Fibroblast of lung (primary cell): ENCODE measurements at regions not wholly inside any gene's neighbourhood (a gene's known extent, or its start where the extent isn't known, plus 50 kb on each side); places are given as distances from the start of the nearest gene placed in this dataset.
A peak's percentile ranks its signal among the peaks of the same experiment; 100 is the strongest.

ENCODE experiments used
- DNase-seq, 2 donors: peaks; one replicate each; pipeline versions ENCODE4 v3.0.0 to v3.0.0-alpha.2; 2010; ENCODE audit warnings: low read depth in 2 of 2
- H2AFZ ChIP-seq: 2 replicates; pipeline ENCODE4 v1.5.1; 2012; ENCODE audit warnings: low read length, control low read depth, inconsistent platforms
- H3K27ac ChIP-seq: 2 replicates; pipeline ENCODE4 v1.5.1; 2011; ENCODE audit warnings: low read length, control low read depth; ENCODE audit not compliant: insufficient read depth
- H3K27me3 ChIP-seq: 2 replicates; pipeline ENCODE4 v1.5.1; 2011; ENCODE audit warnings: mild to moderate bottlenecking, low read length; ENCODE audit not compliant: control insufficient read depth, insufficient read depth
- H3K36me3 ChIP-seq: 2 replicates; pipeline ENCODE4 v1.5.1; 2011; ENCODE audit warnings: low read length; ENCODE audit not compliant: control insufficient read depth, insufficient read depth
- H3K4me1 ChIP-seq: 2 replicates; pipeline ENCODE4 v1.5.1; 2011; ENCODE audit warnings: low read length; ENCODE audit not compliant: control insufficient read depth, insufficient read depth; ENCODE audit errors: extremely low read depth
- H3K4me2 ChIP-seq: 2 replicates; pipeline ENCODE4 v1.5.1; 2011; ENCODE audit warnings: low read length, control low read depth; ENCODE audit not compliant: insufficient read depth; ENCODE audit errors: extremely low read depth
- H3K4me3 ChIP-seq, 4 experiments: fragments of 200-600 bp in 1 of 4; sonication (generic) in 1 of 4; replicated peaks in 1 of 4; 2 replicates each; pipeline ENCODE4 v1.5.1; 2011 to 2016; ENCODE audit warnings: low read length in 4 of 4, low read depth in 3 of 4, mild to moderate bottlenecking in 3 of 4, control low read depth in 2 of 4, inconsistent platforms in 1 of 4, mixed read lengths in 1 of 4; ENCODE audit not compliant: insufficient read depth in 1 of 4; ENCODE audit errors: control extremely low read depth in 1 of 4
- H3K79me2 ChIP-seq: 2 replicates; pipeline ENCODE4 v1.5.1; 2012; ENCODE audit warnings: mild to moderate bottlenecking, low read length, inconsistent platforms; ENCODE audit not compliant: control insufficient read depth, insufficient read depth
- H3K9ac ChIP-seq: 2 replicates; pipeline ENCODE4 v1.5.1; 2011; ENCODE audit warnings: mild to moderate bottlenecking, low read length, control low read depth; ENCODE audit not compliant: insufficient read depth
- H3K9me3 ChIP-seq: 2 replicates; pipeline ENCODE4 v1.5.1; 2012; ENCODE audit warnings: low read depth, low read length; ENCODE audit not compliant: control insufficient read depth, insufficient read depth
- H4K20me1 ChIP-seq: 2 replicates; pipeline ENCODE4 v1.5.1; 2011; ENCODE audit warnings: low read length; ENCODE audit not compliant: control insufficient read depth, insufficient read depth; ENCODE audit errors: extremely low read depth
- CTCF ChIP-seq, 2 donors: IDR thresholded peaks in 1 of 2; conservative IDR thresholded peaks in 1 of 2; 1 replicate in 1 of 2; 2 replicates in 1 of 2; pipeline ENCODE4 v1.5.1; 2011 to 2012; ENCODE audit warnings: low read length in 2 of 2, control low read depth in 1 of 2, inconsistent platforms in 1 of 2, low read depth in 1 of 2, mild to moderate bottlenecking in 1 of 2
- EZH2 ChIP-seq: IDR thresholded peaks from 2 replicates; pipeline ENCODE4 v1.5.1; 2012; ENCODE audit warnings: low read length, control low read depth, mild to moderate bottlenecking; ENCODE audit errors: missing control alignments

- peak overlapping the region; percentile 33 for H3K9ac ChIP-seq
- no peaks in the 10 kb centered on the region for H3K9me3 ChIP-seq
- peak overlapping the region; percentile 52 for H3K27ac ChIP-seq
- no peaks in the 10 kb centered on the region for H3K79me2 ChIP-seq
- H3K36me3 ChIP-seq, result no peaks in the 10 kb centered on the region
- DNase-seq, result no peak
- no peaks in the 10 kb centered on the region for H3K27me3 ChIP-seq
- H3K4me3 ChIP-seq, result peak overlapping the region; percentile 26 to 63 (median 40)
- peak overlapping the region; percentile 91 for H3K4me2 ChIP-seq
- peaks cover 9% of the 10 kb centered on the region for H3K4me1 ChIP-seq
- TF ChIP-seq EZH2 (no peak), CTCF (conservative IDR thresholded peaks at IDR 0.05 in 1 of 2, IDR thresholded peaks at IDR 0.05 in 1 of 2; ENCODE audit: low read depth in 1 of 2, low read length in 2 of 2) (no peak)
- peak overlapping the region; percentile 89 for H2AFZ ChIP-seq
- no peaks in the 10 kb centered on the region for H4K20me1 ChIP-seq
Observed at GRCh38 chr13:109870274-109870673, 83.9 kb upstream of the IRS2 start.

- H3K27me3 ChIP-seq, result no peaks in the 10 kb centered on the region
- peaks cover 9% of the 10 kb centered on the region for H3K4me1 ChIP-seq
- DNase-seq, result peak; percentile 63 to 70
- peak overlapping the region; percentile 91 for H3K4me2 ChIP-seq
- H4K20me1 ChIP-seq, result no peaks in the 10 kb centered on the region
- peak overlapping the region; percentile 33 for H3K9ac ChIP-seq
- H3K4me3 ChIP-seq, result peak overlapping the region; percentile 26 to 63 (median 40)
- H3K9me3 ChIP-seq, result no peaks in the 10 kb centered on the region
- no peak for TF ChIP-seq EZH2
- TF ChIP-seq CTCF (conservative IDR thresholded peaks at IDR 0.05 in 1 of 2, IDR thresholded peaks at IDR 0.05 in 1 of 2; ENCODE audit: low read depth in 1 of 2, low read length in 2 of 2), result peak; percentile 17 to 39
- H3K27ac ChIP-seq, result peak overlapping the region; percentile 52
- peak overlapping the region; percentile 89 for H2AFZ ChIP-seq
- H3K79me2 ChIP-seq, result no peaks in the 10 kb centered on the region
- H3K36me3 ChIP-seq, result no peaks in the 10 kb centered on the region
Observed at GRCh38 chr13:109869312-109870237, 83.2 kb upstream of the IRS2 start.

GRCh38 chr13:109868578-109869311 lies 82.4 kb upstream of the IRS2 start:
- Histone ChIP-seq H4K20me1 (no peaks in the 10 kb centered on the region), H3K36me3 (no peaks in the 10 kb centered on the region), H3K4me1 (peaks cover 9% of the 10 kb centered on the region), H3K27ac (no peak overlapping the region), H3K4me2 (peak overlapping the region; percentile 91), H2AFZ (no peak overlapping the region), H3K27me3 (no peaks in the 10 kb centered on the region), H3K79me2 (no peaks in the 10 kb centered on the region), H3K9me3 (no peaks in the 10 kb centered on the region), H3K4me3 (no peak overlapping the region), H3K9ac (no peak overlapping the region)
- TF ChIP-seq EZH2 (no peak), CTCF (conservative IDR thresholded peaks at IDR 0.05 in 1 of 2, IDR thresholded peaks at IDR 0.05 in 1 of 2; ENCODE audit: low read depth in 1 of 2, low read length in 2 of 2) (no peak)
- peak in 1 of 2 donors; percentile 14 for DNase-seq
